ENCODE measurements at regions not wholly inside any gene's neighbourhood (a gene's known extent, or its start where the extent isn't known, plus 50 kb on each side); places are given as distances from the start of the nearest gene placed in this dataset.

DNA sequence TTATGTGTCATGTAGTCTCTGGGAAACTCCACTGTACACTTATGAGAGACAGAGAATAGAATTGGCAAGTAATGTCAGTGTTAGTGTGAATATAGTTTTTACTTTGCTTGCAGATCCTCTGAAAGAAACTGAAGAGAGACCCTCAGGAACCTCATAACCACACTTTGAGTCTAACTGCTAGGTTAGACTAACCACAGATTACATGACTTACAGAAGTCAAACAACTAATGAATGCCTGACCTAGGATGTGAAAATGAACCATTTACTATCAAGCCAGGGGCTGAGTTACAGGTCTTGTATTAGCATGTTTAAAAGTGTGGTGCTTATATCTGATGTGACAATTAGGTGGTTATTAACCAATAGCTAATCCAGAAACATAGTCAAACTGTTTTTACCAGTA lies 280.4 kb upstream of the LRATD1 start:
- intact Hi-C loops (cut with micrococcal nuclease; ENCODE audit: unreplicated experiment): no loop called here
- POLR2A ChIA-PET: no interaction called here
- Histone ChIP-seq H3K4me1 (ENCODE audit: control insufficient read depth, insufficient read depth, low read length) (no peaks in the 10 kb centered on the region), H3K27me3 (replicated peaks in 1 of 2; ENCODE audit: control insufficient read depth in 2 of 2, insufficient read depth in 2 of 2, low read length in 1 of 2) (no peaks in the 10 kb centered on the region), H3K4me2 (ENCODE audit: control insufficient read depth, insufficient read depth) (no peak overlapping the region), H3K27ac (ENCODE audit: control insufficient read depth, insufficient read depth) (no peak overlapping the region), H3K9ac (ENCODE audit: control insufficient read depth, insufficient read depth, low read length) (no peak overlapping the region), H3K4me3 (no peak overlapping the region), H3K36me3 (ENCODE audit: control insufficient read depth in 2 of 2, insufficient read depth in 2 of 2, low read length in 1 of 2) (no peaks in the 10 kb centered on the region), H4K20me1 (ENCODE audit: control insufficient read depth, insufficient read depth) (no peaks in the 10 kb centered on the region), H3K79me2 (ENCODE audit: control insufficient read depth, insufficient read depth, low read length) (no peaks in the 10 kb centered on the region), H2AFZ (ENCODE audit: control insufficient read depth, low read depth, low read length) (no peak overlapping the region), H3K9me3 (replicated peaks; ENCODE audit: control insufficient read depth, insufficient read depth, low read length) (no peaks in the 10 kb centered on the region)
- ATAC-seq (peak; percentile 67), FAIRE-seq (peak; percentile 49), DNase-seq (ENCODE audit: low read depth, low spot score) (peak; percentile 3)
- BruUV-seq (replicated peaks): no TSS peak
- RAD21 ChIA-PET (ENCODE audit: unreplicated experiment): no interaction called here
- CTCF ChIA-PET: no interaction called here
- no peak for TF ChIP-seq SRF (IDR thresholded peaks at IDR 0.05; ENCODE audit: low read depth in 2 of 2, low read length in 2 of 2)
- TF ChIP-seq MTA2 (IDR thresholded peaks at IDR 0.05; ENCODE audit: low read depth): peak; percentile 59; the same call in 1 of the 2 replicates
- TF ChIP-seq IKZF2 (IDR thresholded peaks at IDR 0.05): peak in 1 of 2 experiments; percentile 19; a peak in 1 of 4 replicates
- in situ Hi-C loops (cut with MboI): no loop called here
- SMC1A ChIA-PET (ENCODE audit: uncharacterized antibody, unreplicated experiment): interaction anchor here (0.9 kb wide), 1 partner anchor 26 kb away, joined by 4 read pairs; no protein-coding TSS in a partner anchor

- no peak for ATAC-seq
- no peak for DNase-seq (ENCODE audit: low read depth, low spot score)
- SMC1A ChIA-PET (ENCODE audit: uncharacterized antibody, unreplicated experiment): interaction anchor here (0.9 kb wide), 1 partner anchor 16 kb away, joined by 3 read pairs; no protein-coding TSS in a partner anchor
- 0% methylated on average over 3 of the region's 3 CpGs for WGBS (ENCODE audit: insufficient coverage, insufficient replicate concordance, low lambda C conversion rate, missing lambda C conversion rate)
- no peaks in the 10 kb centered on the region for H4K20me1 ChIP-seq (ENCODE audit: control insufficient read depth, insufficient read depth)
- no peak for FAIRE-seq
- RAD21 ChIA-PET (ENCODE audit: unreplicated experiment): no interaction called here
- no peak overlapping the region for H3K9ac ChIP-seq (ENCODE audit: control insufficient read depth, insufficient read depth, low read length)
- no peak overlapping the region for H2AFZ ChIP-seq (ENCODE audit: control insufficient read depth, low read depth, low read length)
- H3K4me1 ChIP-seq (ENCODE audit: control insufficient read depth, insufficient read depth, low read length): no peaks in the 10 kb centered on the region
- CTCF ChIA-PET: interaction anchor here (0.9 to 1.3 kb wide), 2 partner anchors 38 to 94 kb away, joined by 3 read pairs; no protein-coding TSS in a partner anchor
- no TSS peak for BruUV-seq (replicated peaks)
- no peaks in the 10 kb centered on the region for H3K36me3 ChIP-seq (ENCODE audit: control insufficient read depth in 2 of 2, insufficient read depth in 2 of 2, low read length in 1 of 2)
- POLR2A ChIA-PET: no interaction called here
- H3K4me3 ChIP-seq: no peak overlapping the region
- no peaks in the 10 kb centered on the region for H3K79me2 ChIP-seq (ENCODE audit: control insufficient read depth, insufficient read depth, low read length)
- intact Hi-C loops (cut with micrococcal nuclease; ENCODE audit: unreplicated experiment): no loop called here
- in situ Hi-C loops (cut with MboI): no loop called here
- no peaks in the 10 kb centered on the region for H3K9me3 ChIP-seq (replicated peaks; ENCODE audit: control insufficient read depth, insufficient read depth, low read length)
- H3K27me3 ChIP-seq (replicated peaks in 1 of 2; ENCODE audit: control insufficient read depth in 2 of 2, insufficient read depth in 2 of 2, low read length in 1 of 2): no peaks in the 10 kb centered on the region
- H3K27ac ChIP-seq (ENCODE audit: control insufficient read depth, insufficient read depth): no peak overlapping the region
- H3K4me2 ChIP-seq (ENCODE audit: control insufficient read depth, insufficient read depth): no peak overlapping the region
- TF ChIP-seq SMAD1 (IDR thresholded peaks at IDR 0.05; ENCODE audit: low read depth, partially characterized antibody): no peak
- TF ChIP-seq CEBPZ (IDR thresholded peaks at IDR 0.05; ENCODE audit: low read depth, low read length): no peak
- TF ChIP-seq RUNX3 (IDR thresholded peaks at IDR 0.05; ENCODE audit: low read length): no peak
- TF ChIP-seq ZNF207 (IDR thresholded peaks at IDR 0.05; ENCODE audit: borderline replicate concordance): no peak
- no peak for TF ChIP-seq MXI1 (IDR thresholded peaks at IDR 0.05; ENCODE audit: low read depth, low read length)
- TF ChIP-seq NFYB (IDR thresholded peaks at IDR 0.05; ENCODE audit: insufficient read depth, low read depth, low read length): no peak
- TF ChIP-seq RCOR1 (conservative IDR thresholded peaks at IDR 0.05; ENCODE audit: low read depth, low read length): no peak
- TF ChIP-seq, protein P1, sequence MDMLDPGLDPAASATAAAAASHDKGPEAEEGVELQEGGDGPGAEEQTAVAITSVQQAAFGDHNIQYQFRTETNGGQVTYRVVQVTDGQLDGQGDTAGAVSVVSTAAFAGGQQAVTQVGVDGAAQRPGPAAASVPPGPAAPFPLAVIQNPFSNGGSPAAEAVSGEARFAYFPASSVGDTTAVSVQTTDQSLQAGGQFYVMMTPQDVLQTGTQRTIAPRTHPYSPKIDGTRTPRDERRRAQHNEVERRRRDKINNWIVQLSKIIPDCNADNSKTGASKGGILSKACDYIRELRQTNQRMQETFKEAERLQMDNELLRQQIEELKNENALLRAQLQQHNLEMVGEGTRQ (IDR thresholded peaks at IDR 0.05; ENCODE audit: borderline replicate concordance, low read depth, low read length): no peak
- no peak for TF ChIP-seq MYC (IDR thresholded peaks at IDR 0.05; ENCODE audit: insufficient read depth, insufficient read length, insufficient replicate concordance, low read length, severe bottlenecking)
- TF ChIP-seq BMI1 (IDR thresholded peaks at IDR 0.05; ENCODE audit: borderline replicate concordance): no peak
Measured at GRCh38 chr2:14354231-14354630, 278.3 kb upstream of the LRATD1 start.
